Parathyroid adenoma (tissue), 2 donors: ENCODE measurements at regions not wholly inside any gene's neighbourhood (a gene's known extent, or its start where the extent isn't known, plus 50 kb on each side); places are given as distances from the start of the nearest gene placed in this dataset.

Experiments used
- H2AFZ ChIP-seq: fragments of 300-600 bp; sonication (generic); one replicate; pipeline ENCODE4 v1.7.0; 2017; ENCODE audit warnings: antibody characterized with exemption, mild to moderate bottlenecking
- H3K27ac ChIP-seq: fragments of 300-600 bp; sonication (generic); one replicate; pipeline ENCODE4 v1.7.0; 2017
- H3K27me3 ChIP-seq: fragments of 300-600 bp; sonication (generic); one replicate; pipeline ENCODE4 v1.7.0; 2017; ENCODE audit warnings: low read length; ENCODE audit not compliant: control insufficient read depth, insufficient read depth
- H3K36me3 ChIP-seq: fragments of 300-600 bp; sonication (generic); one replicate; pipeline ENCODE4 v1.7.0; 2017; ENCODE audit warnings: low read length; ENCODE audit not compliant: control insufficient read depth, insufficient read depth
- H3K4me1 ChIP-seq: fragments of 300-600 bp; sonication (generic); one replicate; pipeline ENCODE4 v1.7.0; 2017; ENCODE audit warnings: control low read depth
- H3K4me2 ChIP-seq: fragments of 300-600 bp; sonication (generic); one replicate; pipeline ENCODE4 v1.7.0; 2017; ENCODE audit warnings: low read length
- H3K4me3 ChIP-seq: fragments of 300-600 bp; sonication (generic); one replicate; pipeline ENCODE4 v1.7.0; 2017; ENCODE audit warnings: low read depth, low read length
- H3K79me2 ChIP-seq: fragments of 300-600 bp; sonication (generic); one replicate; pipeline ENCODE4 v1.7.0; 2017; ENCODE audit warnings: control low read depth
- H3K9ac ChIP-seq: fragments of 300-600 bp; sonication (generic); one replicate; pipeline ENCODE4 v1.7.0; 2017; ENCODE audit warnings: mild to moderate bottlenecking
- H3K9me3 ChIP-seq: fragments of 300-600 bp; sonication (generic); one replicate; pipeline ENCODE4 v1.7.0; 2017; ENCODE audit warnings: low read length; ENCODE audit not compliant: control insufficient read depth
- TF ChIP-seq, protein P1 (sequence below): fragments of 300-600 bp; sonication (generic); IDR thresholded peaks from one replicate; pipeline ENCODE4 v1.7.0; 2017; ENCODE audit warnings: antibody characterized with exemption, mild to moderate bottlenecking
- donor health status: primary hyperparathyroidism.

DNA sequence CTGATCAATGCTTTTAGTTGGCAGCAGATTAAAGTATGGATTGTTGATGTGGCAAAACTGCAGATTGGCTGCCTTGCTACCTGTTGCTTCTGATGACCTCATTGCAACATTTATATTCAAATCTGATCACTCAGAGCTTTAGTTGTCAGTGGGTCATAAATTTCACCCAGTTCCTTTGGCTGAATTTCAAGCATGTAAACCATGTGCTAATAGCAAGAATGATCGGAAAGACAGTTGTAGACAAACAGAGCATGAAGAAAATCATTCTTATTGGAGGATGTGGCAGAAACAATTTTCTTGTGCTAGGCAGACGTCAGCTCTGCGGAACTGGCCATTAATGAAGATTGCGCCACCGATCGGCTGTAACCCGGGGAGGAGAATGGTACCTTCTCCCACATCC lies 346.6 kb upstream of the EEF2KMT start:
- no peak overlapping the region for H3K4me2 ChIP-seq
- H3K4me1 ChIP-seq, result no peaks in the 10 kb centered on the region
- H3K27me3 ChIP-seq, result no peaks in the 10 kb centered on the region
- no peaks in the 10 kb centered on the region for H3K79me2 ChIP-seq
- H3K9ac ChIP-seq, result no peak overlapping the region
- no peak overlapping the region for H3K4me3 ChIP-seq
- no peaks in the 10 kb centered on the region for H3K36me3 ChIP-seq
- no peaks in the 10 kb centered on the region for H3K9me3 ChIP-seq
- TF ChIP-seq, protein P1, sequence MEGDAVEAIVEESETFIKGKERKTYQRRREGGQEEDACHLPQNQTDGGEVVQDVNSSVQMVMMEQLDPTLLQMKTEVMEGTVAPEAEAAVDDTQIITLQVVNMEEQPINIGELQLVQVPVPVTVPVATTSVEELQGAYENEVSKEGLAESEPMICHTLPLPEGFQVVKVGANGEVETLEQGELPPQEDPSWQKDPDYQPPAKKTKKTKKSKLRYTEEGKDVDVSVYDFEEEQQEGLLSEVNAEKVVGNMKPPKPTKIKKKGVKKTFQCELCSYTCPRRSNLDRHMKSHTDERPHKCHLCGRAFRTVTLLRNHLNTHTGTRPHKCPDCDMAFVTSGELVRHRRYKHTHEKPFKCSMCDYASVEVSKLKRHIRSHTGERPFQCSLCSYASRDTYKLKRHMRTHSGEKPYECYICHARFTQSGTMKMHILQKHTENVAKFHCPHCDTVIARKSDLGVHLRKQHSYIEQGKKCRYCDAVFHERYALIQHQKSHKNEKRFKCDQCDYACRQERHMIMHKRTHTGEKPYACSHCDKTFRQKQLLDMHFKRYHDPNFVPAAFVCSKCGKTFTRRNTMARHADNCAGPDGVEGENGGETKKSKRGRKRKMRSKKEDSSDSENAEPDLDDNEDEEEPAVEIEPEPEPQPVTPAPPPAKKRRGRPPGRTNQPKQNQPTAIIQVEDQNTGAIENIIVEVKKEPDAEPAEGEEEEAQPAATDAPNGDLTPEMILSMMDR, result no peak
- H3K27ac ChIP-seq, result no peak overlapping the region
- H2AFZ ChIP-seq, result no peak overlapping the region

DNA sequence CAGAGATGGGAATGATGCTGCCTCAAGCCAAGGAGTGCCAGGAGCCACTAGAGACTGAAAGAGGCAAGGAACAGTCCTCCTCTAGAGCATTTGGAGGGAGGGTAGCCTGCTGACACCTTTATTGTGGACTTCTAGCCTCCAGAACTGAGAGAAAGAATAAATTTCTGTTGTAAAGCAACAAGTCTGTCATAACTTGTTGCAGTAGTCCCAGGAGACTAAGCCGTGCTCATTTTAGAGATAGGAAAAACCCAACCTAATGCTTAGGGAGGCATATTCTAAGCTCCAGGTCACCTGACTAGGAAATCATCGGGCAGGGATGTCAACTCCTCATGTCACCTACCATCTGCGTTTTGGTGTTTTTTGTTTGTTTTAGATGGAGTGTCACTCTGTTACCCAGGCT lies 345.4 kb upstream of the EEF2KMT start:
- no peak overlapping the region for H3K4me3 ChIP-seq
- no peak overlapping the region for H3K9ac ChIP-seq
- no peaks in the 10 kb centered on the region for H3K79me2 ChIP-seq
- H3K27me3 ChIP-seq, result no peaks in the 10 kb centered on the region
- no peaks in the 10 kb centered on the region for H3K4me1 ChIP-seq
- no peak overlapping the region for H2AFZ ChIP-seq
- H3K36me3 ChIP-seq, result no peaks in the 10 kb centered on the region
- H3K27ac ChIP-seq, result no peak overlapping the region
- TF ChIP-seq, protein P1, result no peak
- no peaks in the 10 kb centered on the region for H3K9me3 ChIP-seq
- H3K4me2 ChIP-seq, result no peak overlapping the region

DNA sequence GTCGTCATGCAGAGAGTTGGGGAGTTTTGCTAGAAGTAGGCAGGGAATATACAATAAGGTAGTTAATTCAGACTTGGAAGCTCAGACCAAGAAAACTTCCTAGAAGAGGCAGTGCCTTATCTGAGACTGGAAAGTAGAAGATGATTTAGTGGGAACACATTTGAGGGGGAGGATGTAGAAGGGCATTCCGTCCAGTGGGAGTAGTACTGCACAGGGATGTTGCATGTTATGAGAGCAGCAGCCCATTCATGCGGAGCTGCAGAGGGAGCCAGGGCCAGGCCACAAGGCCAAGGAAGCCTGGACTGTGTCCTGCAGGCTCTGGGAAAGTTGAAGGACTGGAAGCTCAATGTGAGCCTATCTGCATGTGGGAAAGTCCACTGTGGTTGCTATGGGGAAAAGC lies 344.5 kb upstream of the EEF2KMT start:
- no peak overlapping the region for H3K4me3 ChIP-seq
- H3K27ac ChIP-seq, result no peak overlapping the region
- H3K9me3 ChIP-seq, result no peaks in the 10 kb centered on the region
- TF ChIP-seq, protein P1, result no peak
- H3K9ac ChIP-seq, result no peak overlapping the region
- H3K4me1 ChIP-seq, result no peaks in the 10 kb centered on the region
- no peak overlapping the region for H2AFZ ChIP-seq
- H3K27me3 ChIP-seq, result no peaks in the 10 kb centered on the region
- no peak overlapping the region for H3K4me2 ChIP-seq
- no peaks in the 10 kb centered on the region for H3K79me2 ChIP-seq
- H3K36me3 ChIP-seq, result no peaks in the 10 kb centered on the region

DNA sequence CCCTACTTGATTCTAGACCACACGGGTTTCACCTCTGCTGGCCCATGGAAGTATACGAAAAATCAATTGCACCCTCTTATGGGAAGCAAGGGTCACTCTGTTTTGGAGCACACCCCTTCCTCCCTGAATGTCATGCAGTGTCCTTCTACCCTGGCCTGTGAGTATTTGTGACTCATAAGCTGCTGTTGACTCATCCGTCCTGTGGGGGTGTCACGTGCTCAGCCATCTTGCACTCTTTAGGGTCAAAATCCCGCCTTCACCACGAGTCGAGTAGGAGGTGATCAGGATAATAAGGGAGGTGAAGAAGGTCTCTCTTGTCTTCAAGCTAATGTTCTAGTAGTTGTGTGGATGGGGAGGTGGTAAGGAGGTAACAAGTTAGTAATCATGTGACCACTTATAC lies 341.0 kb upstream of the EEF2KMT start:
- no peak overlapping the region for H3K9ac ChIP-seq
- no peaks in the 10 kb centered on the region for H3K79me2 ChIP-seq
- no peak overlapping the region for H2AFZ ChIP-seq
- H3K4me2 ChIP-seq, result no peak overlapping the region
- H3K36me3 ChIP-seq, result no peaks in the 10 kb centered on the region
- no peaks in the 10 kb centered on the region for H3K9me3 ChIP-seq
- H3K4me1 ChIP-seq, result no peaks in the 10 kb centered on the region
- H3K27me3 ChIP-seq, result no peaks in the 10 kb centered on the region
- no peak overlapping the region for H3K27ac ChIP-seq
- TF ChIP-seq, protein P1, result no peak
- no peak overlapping the region for H3K4me3 ChIP-seq

DNA sequence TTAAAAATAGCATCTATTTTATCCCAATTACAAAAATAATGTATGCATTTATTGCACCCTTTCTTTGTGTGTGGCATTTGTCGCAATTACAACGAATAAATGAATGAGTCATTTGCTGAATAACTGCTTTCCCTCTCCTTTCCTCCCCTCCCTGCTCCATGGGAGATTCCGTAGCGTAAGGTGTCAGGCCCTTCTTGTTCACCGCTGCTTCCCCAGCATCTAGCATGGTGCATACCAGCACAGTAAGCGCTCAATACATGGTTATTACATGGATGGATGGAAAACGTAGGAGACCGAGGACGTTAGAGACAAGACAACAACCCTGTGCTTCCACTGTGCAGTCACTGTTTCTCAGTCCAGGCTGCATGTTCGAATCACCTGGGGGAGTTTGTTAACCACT lies 336.0 kb upstream of the EEF2KMT start:
- no peaks in the 10 kb centered on the region for H3K4me1 ChIP-seq
- no peak overlapping the region for H3K9ac ChIP-seq
- H3K27ac ChIP-seq, result no peak overlapping the region
- H3K27me3 ChIP-seq, result no peaks in the 10 kb centered on the region
- H3K4me2 ChIP-seq, result no peak overlapping the region
- TF ChIP-seq, protein P1, result no peak
- H3K9me3 ChIP-seq, result no peaks in the 10 kb centered on the region
- H3K79me2 ChIP-seq, result no peaks in the 10 kb centered on the region
- H2AFZ ChIP-seq, result no peak overlapping the region
- no peaks in the 10 kb centered on the region for H3K36me3 ChIP-seq
- no peak overlapping the region for H3K4me3 ChIP-seq
